Activated naive CD8-positive, alpha-beta T cell (primary cell): ENCODE measurements at regions not wholly inside any gene's neighbourhood (a gene's known extent, or its start where the extent isn't known, plus 50 kb on each side); places are given as distances from the start of the nearest gene placed in this dataset.

ENCODE experiments used
- H3K27ac Mint-ChIP-seq: one replicate; pipeline ENCODE4 v1.8.0; 2021; ENCODE audit warnings: mixed read lengths
- H3K27me3 Mint-ChIP-seq: one replicate; pipeline ENCODE4 v1.8.0; 2021; ENCODE audit warnings: mixed read lengths
- H3K36me3 Mint-ChIP-seq: one replicate; pipeline ENCODE4 v1.8.0; 2021; ENCODE audit warnings: mixed read lengths
- H3K4me1 Mint-ChIP-seq: one replicate; pipeline ENCODE4 v1.8.0; 2021; ENCODE audit warnings: low read depth, mixed read lengths
- H3K4me3 Mint-ChIP-seq: one replicate; pipeline ENCODE4 v1.8.0; 2021; ENCODE audit warnings: mild to moderate bottlenecking, mixed read lengths
- H3K9me3 Mint-ChIP-seq: one replicate; pipeline ENCODE4 v1.8.0; 2021; ENCODE audit warnings: low read depth, mixed read lengths

GRCh38 chr6:165831812-165832510 is 168.9 kb upstream of the PDE10A start:
- Mint-ChIP-seq H3K9me3 (no peaks in the 10 kb centered on the region), H3K4me3 (peak overlapping the region; percentile 46), H3K27ac (no peak overlapping the region), H3K27me3 (peaks cover 19% of the 10 kb centered on the region), H3K4me1 (peaks cover 14% of the 10 kb centered on the region), H3K36me3 (no peaks in the 10 kb centered on the region)

GRCh38 chr6:165830761-165831160 is 167.7 kb upstream of the PDE10A start:
- Mint-ChIP-seq H3K27ac (no peak overlapping the region), H3K4me3 (no peak overlapping the region), H3K9me3 (no peaks in the 10 kb centered on the region), H3K4me1 (peaks cover 14% of the 10 kb centered on the region), H3K36me3 (no peaks in the 10 kb centered on the region), H3K27me3 (peaks cover 16% of the 10 kb centered on the region)

GRCh38 chr6:165829376-165829775 is 166.3 kb upstream of the PDE10A start:
- Mint-ChIP-seq H3K36me3 (no peaks in the 10 kb centered on the region), H3K27ac (no peak overlapping the region), H3K4me1 (peaks cover 14% of the 10 kb centered on the region), H3K27me3 (peaks cover 9% of the 10 kb centered on the region), H3K9me3 (no peaks in the 10 kb centered on the region), H3K4me3 (no peak overlapping the region)

GRCh38 chr6:165827190-165827518 is 164.1 kb upstream of the PDE10A start:
- Mint-ChIP-seq H3K36me3 (no peaks in the 10 kb centered on the region), H3K27me3 (peaks cover 11% of the 10 kb centered on the region), H3K4me3 (no peak overlapping the region), H3K9me3 (no peaks in the 10 kb centered on the region), H3K4me1 (peaks cover 7% of the 10 kb centered on the region), H3K27ac (no peak overlapping the region)

GRCh38 chr6:165826487-165827189 is 163.6 kb upstream of the PDE10A start:
- Mint-ChIP-seq H3K9me3 (no peaks in the 10 kb centered on the region), H3K27ac (no peak overlapping the region), H3K36me3 (no peaks in the 10 kb centered on the region), H3K4me3 (no peak overlapping the region), H3K27me3 (peaks cover 9% of the 10 kb centered on the region), H3K4me1 (peaks cover 2% of the 10 kb centered on the region)

GRCh38 chr6:165825256-165825815 is 162.3 kb upstream of the PDE10A start:
- Mint-ChIP-seq H3K9me3 (no peaks in the 10 kb centered on the region), H3K4me3 (no peak overlapping the region), H3K4me1 (no peaks in the 10 kb centered on the region), H3K27ac (no peak overlapping the region), H3K27me3 (peaks cover 13% of the 10 kb centered on the region), H3K36me3 (no peaks in the 10 kb centered on the region)

- no peak overlapping the region for H3K27ac Mint-ChIP-seq
- H3K9me3 Mint-ChIP-seq, result no peaks in the 10 kb centered on the region
- no peaks in the 10 kb centered on the region for H3K4me1 Mint-ChIP-seq
- H3K36me3 Mint-ChIP-seq, result no peaks in the 10 kb centered on the region
- peaks cover 19% of the 10 kb centered on the region for H3K27me3 Mint-ChIP-seq
- H3K4me3 Mint-ChIP-seq, result no peak overlapping the region
Measured at GRCh38 chr6:165823609-165824326, 160.7 kb upstream of the PDE10A start.

- H3K4me3 Mint-ChIP-seq, result no peak overlapping the region
- no peaks in the 10 kb centered on the region for H3K4me1 Mint-ChIP-seq
- H3K9me3 Mint-ChIP-seq, result no peaks in the 10 kb centered on the region
- peaks cover 24% of the 10 kb centered on the region for H3K27me3 Mint-ChIP-seq
- H3K36me3 Mint-ChIP-seq, result no peaks in the 10 kb centered on the region
- no peak overlapping the region for H3K27ac Mint-ChIP-seq
Measured at GRCh38 chr6:165822501-165822900, 159.5 kb upstream of the PDE10A start.

- H3K4me3 Mint-ChIP-seq, result no peak overlapping the region
- H3K27me3 Mint-ChIP-seq, result peaks cover 24% of the 10 kb centered on the region
- no peaks in the 10 kb centered on the region for H3K4me1 Mint-ChIP-seq
- H3K9me3 Mint-ChIP-seq, result no peaks in the 10 kb centered on the region
- no peak overlapping the region for H3K27ac Mint-ChIP-seq
- no peaks in the 10 kb centered on the region for H3K36me3 Mint-ChIP-seq
Measured at GRCh38 chr6:165821754-165822153, 158.7 kb upstream of the PDE10A start.

GRCh38 chr6:165820934-165821333 is 157.9 kb upstream of the PDE10A start:
- Mint-ChIP-seq H3K4me1 (no peaks in the 10 kb centered on the region), H3K27me3 (peaks cover 26% of the 10 kb centered on the region), H3K27ac (no peak overlapping the region), H3K4me3 (no peak overlapping the region), H3K36me3 (no peaks in the 10 kb centered on the region), H3K9me3 (no peaks in the 10 kb centered on the region)

- Mint-ChIP-seq H3K4me3 (no peak overlapping the region), H3K9me3 (no peaks in the 10 kb centered on the region), H3K27ac (no peak overlapping the region), H3K36me3 (no peaks in the 10 kb centered on the region), H3K27me3 (peaks cover 25% of the 10 kb centered on the region), H3K4me1 (no peaks in the 10 kb centered on the region)
Measured at GRCh38 chr6:165820407-165820806, 157.4 kb upstream of the PDE10A start.

GRCh38 chr6:165819394-165819793 is 156.4 kb upstream of the PDE10A start:
- no peak overlapping the region for H3K4me3 Mint-ChIP-seq
- no peak overlapping the region for H3K27ac Mint-ChIP-seq
- H3K9me3 Mint-ChIP-seq, result no peaks in the 10 kb centered on the region
- peaks cover 25% of the 10 kb centered on the region for H3K27me3 Mint-ChIP-seq
- no peaks in the 10 kb centered on the region for H3K4me1 Mint-ChIP-seq
- no peaks in the 10 kb centered on the region for H3K36me3 Mint-ChIP-seq

GRCh38 chr6:165818200-165818599 is 155.2 kb upstream of the PDE10A start:
- Mint-ChIP-seq H3K27ac (no peak overlapping the region), H3K27me3 (peaks cover 25% of the 10 kb centered on the region), H3K9me3 (no peaks in the 10 kb centered on the region), H3K36me3 (no peaks in the 10 kb centered on the region), H3K4me1 (no peaks in the 10 kb centered on the region), H3K4me3 (no peak overlapping the region)

GRCh38 chr6:165817771-165818170 is 154.7 kb upstream of the PDE10A start:
- no peaks in the 10 kb centered on the region for H3K36me3 Mint-ChIP-seq
- peaks cover 25% of the 10 kb centered on the region for H3K27me3 Mint-ChIP-seq
- H3K4me3 Mint-ChIP-seq, result no peak overlapping the region
- no peaks in the 10 kb centered on the region for H3K4me1 Mint-ChIP-seq
- no peaks in the 10 kb centered on the region for H3K9me3 Mint-ChIP-seq
- no peak overlapping the region for H3K27ac Mint-ChIP-seq

GRCh38 chr6:165817148-165817547 is 154.1 kb upstream of the PDE10A start:
- H3K27ac Mint-ChIP-seq, result no peak overlapping the region
- H3K27me3 Mint-ChIP-seq, result peaks cover 23% of the 10 kb centered on the region
- H3K9me3 Mint-ChIP-seq, result no peaks in the 10 kb centered on the region

More at GRCh38 chr6:165817148-165817547, 154.1 kb upstream of the PDE10A start:
- Mint-ChIP-seq H3K4me1 (no peaks in the 10 kb centered on the region), H3K36me3 (no peaks in the 10 kb centered on the region), H3K4me3 (no peak overlapping the region)
